GM12874 (cell line): ENCODE measurements at regions not wholly inside any gene's neighbourhood (a gene's known extent, or its start where the extent isn't known, plus 50 kb on each side); places are given as distances from the start of the nearest gene placed in this dataset.

ENCODE experiments used
- TF ChIP-seq, protein P1 (sequence below): IDR thresholded peaks from 2 replicates; pipeline ENCODE4 v1.5.1; 2011; ENCODE audit warnings: low read depth, mild to moderate bottlenecking, control low read depth, low read length, moderate library complexity; ENCODE audit not compliant: insufficient read depth

DNA sequence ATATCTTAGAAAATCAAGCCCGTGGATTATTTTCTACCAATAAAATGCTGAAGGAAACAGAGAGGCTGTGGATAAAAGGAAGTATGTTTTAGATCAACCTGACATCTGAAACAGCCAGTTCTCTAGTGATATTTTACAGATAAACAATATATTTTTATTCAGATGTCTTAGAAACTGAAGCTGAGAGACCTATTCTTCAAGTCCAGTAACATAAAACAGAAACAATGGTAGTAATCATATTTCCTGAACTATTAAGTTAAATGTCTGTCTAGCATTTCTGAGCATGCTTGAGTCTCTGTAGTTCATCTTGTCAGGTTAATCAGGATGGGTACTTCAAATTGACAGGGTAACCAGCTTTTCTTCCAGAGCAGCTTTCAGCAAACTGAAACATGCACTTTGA, 449.6 kb upstream of the TOM1L1 start:
- TF ChIP-seq, protein P1, sequence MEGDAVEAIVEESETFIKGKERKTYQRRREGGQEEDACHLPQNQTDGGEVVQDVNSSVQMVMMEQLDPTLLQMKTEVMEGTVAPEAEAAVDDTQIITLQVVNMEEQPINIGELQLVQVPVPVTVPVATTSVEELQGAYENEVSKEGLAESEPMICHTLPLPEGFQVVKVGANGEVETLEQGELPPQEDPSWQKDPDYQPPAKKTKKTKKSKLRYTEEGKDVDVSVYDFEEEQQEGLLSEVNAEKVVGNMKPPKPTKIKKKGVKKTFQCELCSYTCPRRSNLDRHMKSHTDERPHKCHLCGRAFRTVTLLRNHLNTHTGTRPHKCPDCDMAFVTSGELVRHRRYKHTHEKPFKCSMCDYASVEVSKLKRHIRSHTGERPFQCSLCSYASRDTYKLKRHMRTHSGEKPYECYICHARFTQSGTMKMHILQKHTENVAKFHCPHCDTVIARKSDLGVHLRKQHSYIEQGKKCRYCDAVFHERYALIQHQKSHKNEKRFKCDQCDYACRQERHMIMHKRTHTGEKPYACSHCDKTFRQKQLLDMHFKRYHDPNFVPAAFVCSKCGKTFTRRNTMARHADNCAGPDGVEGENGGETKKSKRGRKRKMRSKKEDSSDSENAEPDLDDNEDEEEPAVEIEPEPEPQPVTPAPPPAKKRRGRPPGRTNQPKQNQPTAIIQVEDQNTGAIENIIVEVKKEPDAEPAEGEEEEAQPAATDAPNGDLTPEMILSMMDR = no peak

GRCh38 chr17:54452666-54453348, 447.8 kb upstream of the TOM1L1 start:
- TF ChIP-seq, protein P1 = no peak

DNA sequence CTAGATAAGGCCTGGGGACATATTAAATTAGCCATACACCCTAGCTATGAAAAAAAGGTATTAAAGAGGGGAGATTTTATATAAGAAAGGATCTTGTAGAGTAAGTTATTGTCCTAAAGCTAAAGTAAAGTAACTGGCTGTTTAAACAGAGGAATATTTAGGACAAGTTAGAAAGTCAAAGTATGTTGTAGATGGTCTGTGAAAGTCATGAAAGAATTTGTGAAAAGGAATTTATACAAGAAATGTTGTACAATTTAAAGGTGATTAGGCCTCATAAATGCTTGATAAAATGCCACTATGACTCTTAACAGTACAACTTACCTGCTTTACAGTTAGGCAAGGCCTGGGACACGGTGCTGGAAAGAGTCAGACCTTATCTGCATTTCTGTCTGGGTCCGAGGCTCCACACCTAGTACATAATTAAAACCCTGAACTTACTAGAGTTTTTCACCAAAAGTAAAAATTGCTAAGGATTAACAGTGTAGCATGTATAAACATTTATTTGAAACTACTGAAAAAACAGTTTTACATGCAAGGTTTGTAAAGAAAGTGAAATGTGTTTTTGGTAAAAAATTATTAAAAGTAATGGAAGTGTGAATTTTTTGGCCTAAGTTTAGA, 445.3 kb upstream of the TOM1L1 start:
- TF ChIP-seq, protein P1 = no peak

DNA sequence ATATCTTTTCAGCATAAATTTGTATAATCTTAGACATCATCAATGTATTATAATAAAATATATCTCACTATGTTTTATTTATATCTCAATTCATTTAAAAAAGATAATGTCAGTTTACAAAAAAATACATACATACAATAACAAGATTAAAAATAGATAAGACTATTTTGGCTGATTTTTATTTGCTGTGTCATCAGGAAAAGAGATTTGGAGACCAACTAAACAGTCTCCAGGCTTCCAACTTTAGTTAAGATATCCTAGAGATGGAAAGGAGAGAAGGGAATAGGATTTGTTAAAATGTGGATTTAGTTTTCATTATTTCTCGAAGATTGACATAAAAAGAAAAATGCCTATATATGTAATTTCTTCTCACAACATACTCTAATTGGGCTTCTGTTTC, 433.8 kb upstream of the TOM1L1 start:
- TF ChIP-seq, protein P1 = no peak

DNA sequence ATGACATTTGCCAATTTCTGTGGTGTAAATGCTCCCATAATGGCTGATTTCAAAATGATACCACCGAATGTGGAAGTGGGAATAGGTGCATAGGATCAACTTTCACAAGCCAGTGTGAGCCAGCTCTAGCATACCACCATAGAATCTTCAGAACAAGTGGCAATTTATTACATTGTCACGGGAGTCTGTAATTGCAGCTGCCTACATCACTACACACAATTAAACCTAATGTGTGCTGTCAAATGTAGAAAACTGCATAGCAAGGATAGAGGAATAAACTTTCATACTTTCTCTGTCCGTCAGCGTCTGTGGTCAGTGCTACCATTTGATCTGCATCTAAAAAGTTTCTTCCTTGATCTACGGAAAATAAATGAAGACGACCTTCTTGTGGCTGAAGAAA, 417.8 kb upstream of the TOM1L1 start:
- TF ChIP-seq, protein P1 = no peak

- TF ChIP-seq, protein P1 = no peak
Measured at GRCh38 chr17:54493691-54494090, 407.0 kb upstream of the TOM1L1 start.

DNA sequence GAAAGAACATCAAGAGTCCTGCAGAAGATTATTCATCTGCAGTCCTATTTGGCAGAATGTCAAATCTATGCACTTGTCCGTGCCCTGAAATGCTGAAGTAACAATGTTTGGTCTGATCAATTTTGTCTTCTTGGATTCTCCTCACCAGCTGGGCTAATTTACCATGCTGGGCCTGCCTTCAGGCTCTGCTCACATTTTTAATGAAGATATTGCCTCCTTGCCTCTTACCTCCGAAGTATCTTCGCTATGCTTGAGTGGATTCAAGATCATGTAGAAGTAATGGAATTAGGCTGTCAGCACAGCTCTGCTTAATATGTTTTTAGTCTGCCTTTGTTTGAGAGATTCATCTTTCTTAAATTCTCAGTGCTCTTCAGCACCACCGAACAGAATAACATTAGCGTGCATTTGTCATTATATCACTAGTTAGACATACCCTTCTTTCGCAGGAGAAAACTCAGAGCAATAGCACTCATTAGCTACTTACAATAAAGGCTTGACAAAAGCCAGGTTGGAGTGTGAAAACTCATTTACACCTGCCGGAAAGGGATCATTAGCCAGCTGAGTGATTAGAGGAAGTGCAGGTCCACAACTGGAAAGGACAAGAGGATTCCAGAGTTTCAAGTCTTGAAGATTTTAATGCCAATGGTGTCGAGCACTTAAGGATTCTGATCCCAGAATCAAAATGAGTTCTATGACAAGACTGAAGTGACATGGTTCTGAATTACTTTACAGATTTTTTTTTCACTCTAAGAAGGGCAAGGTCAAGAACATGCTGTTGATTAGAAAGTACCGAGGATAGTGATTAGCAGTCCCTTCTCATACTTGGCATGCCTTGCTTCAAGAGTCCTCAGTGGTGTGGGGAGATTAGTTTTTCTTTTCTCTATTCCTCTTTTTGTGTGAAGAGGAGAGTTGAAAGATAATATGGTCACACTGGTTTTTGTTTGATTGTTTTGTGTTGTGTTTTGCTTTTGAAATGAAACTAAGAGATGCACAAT, 405.6 kb upstream of the TOM1L1 start:
- TF ChIP-seq, protein P1 = no peak
